ENCODE measurements at regions not wholly inside any gene's neighbourhood (a gene's known extent, or its start where the extent isn't known, plus 50 kb on each side); places are given as distances from the start of the nearest gene placed in this dataset.
"Not testable (repeated sequence)": the region's sequence is repeated elsewhere in the genome, so short reads cannot be mapped to it uniquely, and the experiment has no call there.

DNA sequence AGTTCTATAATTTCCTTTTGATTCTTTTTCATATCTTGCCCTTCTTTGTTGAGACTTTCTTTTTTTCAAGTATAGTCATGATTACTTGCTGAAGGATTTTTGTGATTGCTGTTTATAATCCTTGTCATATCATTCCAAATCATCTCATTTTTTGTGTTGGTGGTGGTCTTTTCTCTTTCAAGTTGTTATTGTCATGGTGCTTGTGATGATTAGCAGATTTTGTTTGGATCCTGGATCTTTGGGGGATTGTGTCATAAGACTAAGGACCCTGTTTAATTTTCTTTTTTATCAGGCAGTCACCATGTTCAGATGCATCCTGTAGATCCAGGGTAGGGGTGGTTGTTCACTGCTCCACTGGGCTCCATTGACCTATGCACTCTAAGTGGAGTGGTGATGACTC is 254.4 kb upstream of the FOXF1 start:
- ChIA-PET CTCF (no interaction called here), POLR2A (no interaction called here)
- TF ChIP-seq, protein P1, sequence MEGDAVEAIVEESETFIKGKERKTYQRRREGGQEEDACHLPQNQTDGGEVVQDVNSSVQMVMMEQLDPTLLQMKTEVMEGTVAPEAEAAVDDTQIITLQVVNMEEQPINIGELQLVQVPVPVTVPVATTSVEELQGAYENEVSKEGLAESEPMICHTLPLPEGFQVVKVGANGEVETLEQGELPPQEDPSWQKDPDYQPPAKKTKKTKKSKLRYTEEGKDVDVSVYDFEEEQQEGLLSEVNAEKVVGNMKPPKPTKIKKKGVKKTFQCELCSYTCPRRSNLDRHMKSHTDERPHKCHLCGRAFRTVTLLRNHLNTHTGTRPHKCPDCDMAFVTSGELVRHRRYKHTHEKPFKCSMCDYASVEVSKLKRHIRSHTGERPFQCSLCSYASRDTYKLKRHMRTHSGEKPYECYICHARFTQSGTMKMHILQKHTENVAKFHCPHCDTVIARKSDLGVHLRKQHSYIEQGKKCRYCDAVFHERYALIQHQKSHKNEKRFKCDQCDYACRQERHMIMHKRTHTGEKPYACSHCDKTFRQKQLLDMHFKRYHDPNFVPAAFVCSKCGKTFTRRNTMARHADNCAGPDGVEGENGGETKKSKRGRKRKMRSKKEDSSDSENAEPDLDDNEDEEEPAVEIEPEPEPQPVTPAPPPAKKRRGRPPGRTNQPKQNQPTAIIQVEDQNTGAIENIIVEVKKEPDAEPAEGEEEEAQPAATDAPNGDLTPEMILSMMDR (IDR thresholded peaks at IDR 0.05; ENCODE audit: control extremely low read depth, extremely low read depth, low read depth, missing control alignments), result no peak
- DNase-seq (ENCODE audit: extremely low spot score), result no peak

GRCh38 chr16:86256995-86257394 is 253.3 kb upstream of the FOXF1 start:
- POLR2A ChIA-PET, result no interaction called here
- no peak for DNase-seq (ENCODE audit: extremely low spot score)
- TF ChIP-seq, protein P1 (IDR thresholded peaks at IDR 0.05; ENCODE audit: control extremely low read depth, extremely low read depth, low read depth, missing control alignments), result no peak
- CTCF ChIA-PET, result no interaction called here

DNA sequence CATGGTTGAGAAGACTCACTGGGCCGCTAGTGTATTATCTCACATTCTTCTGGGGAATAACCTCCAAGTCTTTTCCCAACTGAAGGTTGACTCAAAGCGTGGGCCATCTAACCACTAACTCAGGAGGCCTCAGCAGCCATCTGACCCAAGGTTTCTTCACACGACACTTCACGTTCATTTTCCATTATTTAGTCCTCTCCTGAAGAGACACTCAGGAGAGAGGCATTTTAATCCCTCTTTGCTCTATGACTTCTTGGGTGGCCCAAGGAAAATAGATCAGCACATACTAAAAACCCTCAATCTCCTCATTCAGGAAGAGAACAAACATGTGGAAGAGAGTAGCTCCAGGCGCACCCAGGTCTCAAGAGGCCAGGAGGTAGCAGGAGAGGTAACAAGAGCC is 252.8 kb upstream of the FOXF1 start:
- ChIA-PET POLR2A (no interaction called here), CTCF (no interaction called here)
- TF ChIP-seq, protein P1 (IDR thresholded peaks at IDR 0.05; ENCODE audit: control extremely low read depth, extremely low read depth, low read depth, missing control alignments), result no peak
- no peak for DNase-seq (ENCODE audit: extremely low spot score)

- DNase-seq (ENCODE audit: extremely low spot score), result no peak
- CTCF ChIA-PET, result no interaction called here
- POLR2A ChIA-PET, result no interaction called here
- TF ChIP-seq, protein P1 (IDR thresholded peaks at IDR 0.05; ENCODE audit: control extremely low read depth, extremely low read depth, low read depth, missing control alignments), result no peak
These were observed 251.6 kb upstream of the FOXF1 start for GRCh38 chr16:86258713-86259112.

- ChIA-PET POLR2A (no interaction called here), CTCF (interaction anchor here (0.9 kb wide), 1 partner anchor 13 kb away, joined by 3 read pairs; no protein-coding TSS in a partner anchor)
- DNase-seq (ENCODE audit: extremely low spot score), result no peak
- TF ChIP-seq, protein P1 (IDR thresholded peaks at IDR 0.05; ENCODE audit: control extremely low read depth, extremely low read depth, low read depth, missing control alignments), result no peak
These were observed 250.8 kb upstream of the FOXF1 start for GRCh38 chr16:86259499-86259898.

DNA sequence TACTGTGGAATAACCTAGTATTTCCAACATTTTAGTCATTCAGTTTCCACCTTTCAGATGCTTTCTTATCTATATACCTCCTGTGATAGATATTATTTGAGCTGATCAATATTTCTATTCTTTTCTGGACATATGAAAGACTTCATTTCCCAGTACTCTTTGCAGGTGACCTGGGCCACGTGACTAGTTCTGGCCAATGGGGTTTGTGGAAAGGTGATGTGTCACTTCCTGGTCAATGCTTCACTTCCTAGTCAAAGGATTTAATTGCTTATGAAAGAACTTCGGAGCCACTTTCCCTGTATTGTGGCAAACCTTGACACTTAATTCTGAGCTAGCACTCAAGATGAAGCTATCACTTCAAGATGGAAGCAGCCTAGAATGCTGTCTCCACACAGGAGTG is 248.9 kb upstream of the FOXF1 start:
- ChIA-PET POLR2A (no interaction called here), CTCF (interaction anchor here (1.1 to 1.5 kb wide), 2 partner anchors 8 to 21 kb away, joined by 4 to 6 read pairs; no protein-coding TSS in a partner anchor)
- TF ChIP-seq, protein P1 (IDR thresholded peaks at IDR 0.05; ENCODE audit: control extremely low read depth, extremely low read depth, low read depth, missing control alignments), result no peak
- no peak for DNase-seq (ENCODE audit: extremely low spot score)

GRCh38 chr16:86267657-86268056 is 242.7 kb upstream of the FOXF1 start:
- DNase-seq (ENCODE audit: extremely low spot score); CTCF ChIA-PET; POLR2A ChIA-PET: not testable (repeated sequence)
